NCI-H748 (cell line): ENCODE measurements at regions not wholly inside any gene's neighbourhood (a gene's known extent, or its start where the extent isn't known, plus 50 kb on each side); places are given as distances from the start of the nearest gene placed in this dataset.
"Not testable (repeated sequence)": the region's sequence is repeated elsewhere in the genome, so short reads cannot be mapped to it uniquely, and the experiment has no call there.

ENCODE experiments used
- DNase-seq: peaks from one replicate; lab custom pipeline; 2025; ENCODE audit not compliant: unreplicated experiment; lab: John Stamatoyannopoulos, UW

- DNase-seq: no peak
These were observed 57.6 kb upstream of the USP6NL start for GRCh38 chr10:11668847-11669610.

- no peak for DNase-seq
These were observed 56.3 kb upstream of the USP6NL start for GRCh38 chr10:11667756-11668155.

GRCh38 chr10:11663763-11664555 is 52.5 kb upstream of the USP6NL start:
- peak; percentile 50 for DNase-seq

DNA sequence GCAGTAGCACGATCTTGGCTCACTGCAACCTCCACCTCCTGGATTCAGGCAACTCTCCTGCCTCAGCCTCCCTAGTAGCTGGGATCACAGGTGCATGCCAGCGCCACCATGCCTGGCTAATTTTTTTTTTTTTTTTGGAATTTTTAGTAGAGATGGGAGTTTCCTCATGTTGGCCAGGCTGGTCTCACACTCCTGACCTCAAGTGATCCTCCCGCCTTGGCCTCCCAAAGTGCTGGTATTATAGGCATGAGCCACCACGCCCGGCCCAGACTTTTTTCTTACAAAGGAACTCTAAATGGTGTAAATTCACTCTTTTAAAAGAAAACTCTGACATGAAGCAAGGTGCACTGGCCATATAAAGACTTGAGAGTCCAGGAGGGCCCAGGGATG is 51.7 kb upstream of the USP6NL start:
- not testable (repeated sequence) for DNase-seq

- no peak for DNase-seq
These were observed 50.0 kb upstream of the USP6NL start for GRCh38 chr10:11661441-11661840.
